ENCODE measurements at regions not wholly inside any gene's neighbourhood (a gene's known extent, or its start where the extent isn't known, plus 50 kb on each side); places are given as distances from the start of the nearest gene placed in this dataset.

- TF ChIP-seq ZNF132 (tag by site-specific recombination; IDR thresholded peaks at IDR 0.05; ENCODE audit: borderline replicate concordance) (no peak), ZBTB6 (tag by site-specific recombination; IDR thresholded peaks at IDR 0.05) (no peak), SETDB1 (IDR thresholded peaks at IDR 0.05; ENCODE audit: insufficient read length, low read length) (no peak), ZNF239 (tag by site-specific recombination; IDR thresholded peaks at IDR 0.05) (no peak), ZNF560 (tag by site-specific recombination; IDR thresholded peaks at IDR 0.05; ENCODE audit: borderline replicate concordance) (no peak), ZNF558 (tag by site-specific recombination; IDR thresholded peaks at IDR 0.05) (no peak), ZNF571 (tag by site-specific recombination; IDR thresholded peaks at IDR 0.05) (no peak), ZNF148 (tag by site-specific recombination; IDR thresholded peaks at IDR 0.05; ENCODE audit: borderline replicate concordance) (no peak), ZNF843 (tag by site-specific recombination; IDR thresholded peaks at IDR 0.05) (no peak)
- CTCF ChIA-PET, result no interaction called here
- no peaks in the 10 kb centered on the region for H3K4me1 ChIP-seq (ENCODE audit: control insufficient read depth, insufficient read depth, low read length)
- POLR2A ChIA-PET, result no interaction called here
- H3K36me3 ChIP-seq (ENCODE audit: control insufficient read depth in 2 of 2, insufficient read depth in 1 of 2, low read length in 2 of 2), result no peaks in the 10 kb centered on the region
- H3K9me3 ChIP-seq (ENCODE audit: control insufficient read depth, insufficient read depth, low read depth, low read length), result no peaks in the 10 kb centered on the region
- H3K4me3 ChIP-seq (ENCODE audit: low read depth, low read length), result no peak overlapping the region
- H3K27ac ChIP-seq (ENCODE audit: extremely low read depth, low read depth, low read length), result no peak overlapping the region
Observed at GRCh38 chr21:32216293-32216692, 62.6 kb downstream of the MIS18A start.

GRCh38 chr21:32215306-32215685 lies 63.6 kb downstream of the MIS18A start:
- no peaks in the 10 kb centered on the region for H3K36me3 ChIP-seq (ENCODE audit: control insufficient read depth in 2 of 2, insufficient read depth in 1 of 2, low read length in 2 of 2)
- H3K4me3 ChIP-seq (ENCODE audit: low read depth, low read length), result no peak overlapping the region
- ChIA-PET CTCF (no interaction called here), POLR2A (no interaction called here)
- H3K27ac ChIP-seq (ENCODE audit: extremely low read depth, low read depth, low read length), result no peak overlapping the region
- no peaks in the 10 kb centered on the region for H3K9me3 ChIP-seq (ENCODE audit: control insufficient read depth, insufficient read depth, low read depth, low read length)
- no peaks in the 10 kb centered on the region for H3K4me1 ChIP-seq (ENCODE audit: control insufficient read depth, insufficient read depth, low read length)
- no peak for TF ChIP-seq KLF8 (tag by site-specific recombination; IDR thresholded peaks at IDR 0.05)
- TF ChIP-seq ZNF692 (tag by site-specific recombination; IDR thresholded peaks at IDR 0.05), result no peak
- no peak for TF ChIP-seq ZNF18 (tag by site-specific recombination; IDR thresholded peaks at IDR 0.05)
- TF ChIP-seq YY1 (tag by site-specific recombination; IDR thresholded peaks at IDR 0.05), result no peak
- no peak for TF ChIP-seq ZFP3 (tag by site-specific recombination; IDR thresholded peaks at IDR 0.05; ENCODE audit: low read depth)
- TF ChIP-seq REPIN1 (tag by site-specific recombination; IDR thresholded peaks at IDR 0.05; ENCODE audit: low read depth), result no peak
- no peak for TF ChIP-seq ZNF391 (tag by site-specific recombination; IDR thresholded peaks at IDR 0.05; ENCODE audit: borderline replicate concordance, low read depth)
- no peak for TF ChIP-seq ZNF416 (tag by site-specific recombination; IDR thresholded peaks at IDR 0.05)
- TF ChIP-seq ZNF184 (tag by site-specific recombination; IDR thresholded peaks at IDR 0.05), result no peak
- TF ChIP-seq ZNF350 (tag by site-specific recombination; IDR thresholded peaks at IDR 0.05), result no peak
- TF ChIP-seq ZSCAN23 (tag by site-specific recombination; IDR thresholded peaks at IDR 0.05), result no peak
- no peak for TF ChIP-seq ZNF596 (tag by site-specific recombination; IDR thresholded peaks at IDR 0.05)
- TF ChIP-seq ZNF10 (tag by site-specific recombination; IDR thresholded peaks at IDR 0.05), result no peak
- no peak for TF ChIP-seq ELK4 (IDR thresholded peaks at IDR 0.05; ENCODE audit: borderline replicate concordance, low read depth, low read length)
- TF ChIP-seq ZNF521 (tag by site-specific recombination; IDR thresholded peaks at IDR 0.05), result no peak
